ENCODE measurements at regions not wholly inside any gene's neighbourhood (a gene's known extent, or its start where the extent isn't known, plus 50 kb on each side); places are given as distances from the start of the nearest gene placed in this dataset.
"Not testable (repeated sequence)": the region's sequence is repeated elsewhere in the genome, so short reads cannot be mapped to it uniquely, and the experiment has no call there.

DNA sequence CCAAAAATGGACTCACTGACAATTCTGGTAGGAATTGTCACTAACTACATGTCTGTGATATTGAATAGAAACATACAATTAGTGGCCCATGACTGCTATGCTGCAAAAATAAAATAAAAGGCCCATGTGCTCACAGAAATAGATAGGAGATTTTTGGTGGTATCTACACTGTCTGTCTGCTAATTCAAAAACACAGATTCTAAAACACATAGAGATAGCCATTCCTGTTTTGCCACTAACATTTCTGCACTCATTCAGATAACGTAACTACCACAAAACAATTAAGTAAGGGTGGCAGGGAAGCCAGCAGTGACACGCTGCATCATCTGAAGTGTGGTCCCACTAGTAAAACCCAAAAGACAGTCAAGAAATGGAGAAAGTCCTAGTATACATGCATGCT, 202.2 kb upstream of the NFIA start:
- no peak for DNase-seq

- DNase-seq: no peak
Observed at GRCh38 chr1:60878323-60878722, 204.0 kb upstream of the NFIA start.

DNA sequence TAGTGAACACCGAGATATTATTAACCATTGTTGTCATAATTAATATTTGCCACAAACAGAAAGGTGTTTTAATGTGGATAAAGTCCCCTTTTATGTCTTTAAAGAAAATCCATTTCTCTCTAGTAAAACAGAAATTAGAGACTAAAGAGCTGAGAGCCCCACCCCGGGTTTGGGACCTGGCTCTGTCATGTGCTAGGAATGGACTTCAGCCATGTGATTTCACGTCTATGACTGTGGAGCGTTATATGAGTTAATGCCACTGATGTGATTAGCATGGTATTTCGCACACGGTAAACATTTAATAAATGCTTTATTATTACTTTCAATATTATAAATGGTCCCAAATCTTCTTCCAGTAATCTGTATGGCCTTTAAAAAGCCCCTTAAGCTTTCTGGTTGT, 205.0 kb upstream of the NFIA start:
- no peak for DNase-seq

DNA sequence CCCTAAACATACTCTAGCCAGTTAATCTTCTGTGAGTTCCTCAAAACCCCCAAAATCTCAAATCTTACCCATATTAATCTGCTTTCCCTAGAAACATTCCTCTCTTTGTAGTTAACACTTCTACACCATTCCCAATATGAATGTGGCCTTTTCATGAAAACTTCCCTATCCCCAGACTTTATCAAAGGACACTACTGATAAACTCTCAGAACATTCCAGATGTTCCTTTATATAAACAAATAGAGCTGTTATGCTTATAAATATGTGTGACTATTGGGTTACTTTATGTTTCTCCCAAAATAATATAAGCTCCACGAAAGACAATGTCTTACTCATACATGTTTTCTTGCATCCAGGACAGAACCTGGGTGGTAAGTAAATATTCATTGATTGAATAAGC, 205.4 kb upstream of the NFIA start:
- no peak for DNase-seq

DNA sequence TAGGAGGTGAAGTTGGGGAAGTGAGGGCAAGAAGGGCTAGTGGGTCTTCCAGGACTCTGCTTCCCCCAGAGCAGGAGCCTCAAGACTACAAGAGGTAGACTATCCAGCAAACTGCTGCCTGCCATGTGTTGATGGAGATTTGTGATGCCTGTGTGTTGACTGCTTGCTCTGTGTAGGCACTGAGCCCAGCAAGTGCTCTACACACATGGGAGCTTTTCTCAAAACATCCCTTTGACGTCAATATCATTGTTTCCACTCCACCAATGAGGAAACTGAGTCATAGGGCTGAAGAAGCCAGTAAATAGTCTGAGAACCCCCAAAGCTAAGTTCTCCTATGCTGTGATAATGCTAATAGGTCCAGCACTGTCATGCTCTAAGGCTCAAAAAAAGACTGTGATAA, 207.2 kb upstream of the NFIA start:
- no peak for DNase-seq

DNA sequence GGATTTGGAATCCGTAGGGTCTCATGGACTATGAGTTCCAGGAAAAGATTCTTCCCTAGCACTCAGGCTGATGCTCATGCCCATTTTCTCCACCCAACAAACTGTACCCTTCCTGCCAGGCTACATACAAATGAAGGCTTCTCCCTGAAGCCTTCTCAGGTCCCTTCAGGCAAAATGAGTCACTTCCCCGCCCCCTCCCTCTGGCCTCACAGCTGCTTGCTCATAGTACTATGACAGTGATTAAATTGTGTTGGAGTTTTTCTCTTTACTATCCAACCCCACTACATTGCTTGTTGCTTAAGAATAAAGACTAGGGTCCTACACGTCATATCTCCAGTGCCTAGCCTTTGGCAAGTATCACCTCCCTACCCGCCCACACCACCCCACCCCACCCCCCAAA, 207.6 kb upstream of the NFIA start:
- no peak for DNase-seq

- not testable (repeated sequence) for DNase-seq
Observed at GRCh38 chr1:60873396-60873795, 209.0 kb upstream of the NFIA start.

DNA sequence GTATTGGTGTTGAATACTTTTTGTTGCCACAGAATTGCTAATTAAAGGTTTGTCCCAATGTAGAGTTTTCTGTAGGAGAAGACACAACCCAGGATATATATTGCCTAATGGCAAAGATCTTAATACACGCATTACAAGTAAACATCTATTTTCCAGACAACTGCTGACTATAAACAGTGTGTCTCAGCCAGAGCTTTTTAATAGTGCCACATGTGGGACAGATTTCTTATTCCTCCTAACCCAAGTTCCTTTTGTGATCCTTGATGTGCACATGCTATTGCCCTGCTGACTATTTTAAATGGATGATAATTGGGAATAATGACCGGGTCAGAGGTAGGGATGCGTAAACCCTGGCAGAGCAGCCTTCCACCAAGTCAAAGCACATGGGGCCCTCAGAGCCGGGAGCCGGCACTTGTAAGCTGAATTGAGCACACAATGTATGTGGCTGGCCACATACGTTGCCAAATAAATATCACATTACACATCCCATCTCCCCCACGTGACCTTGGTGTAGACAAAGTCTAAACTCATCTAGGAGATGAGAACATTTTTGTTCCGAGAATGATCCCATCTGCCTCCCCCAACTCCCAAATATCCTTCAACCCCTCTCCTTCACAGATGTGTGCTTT, 209.8 kb upstream of the NFIA start:
- no peak for DNase-seq

GRCh38 chr1:60870269-60870865, 212.0 kb upstream of the NFIA start:
- no peak for DNase-seq

- no peak for DNase-seq
Observed at GRCh38 chr1:60868901-60869663, 213.3 kb upstream of the NFIA start.

DNA sequence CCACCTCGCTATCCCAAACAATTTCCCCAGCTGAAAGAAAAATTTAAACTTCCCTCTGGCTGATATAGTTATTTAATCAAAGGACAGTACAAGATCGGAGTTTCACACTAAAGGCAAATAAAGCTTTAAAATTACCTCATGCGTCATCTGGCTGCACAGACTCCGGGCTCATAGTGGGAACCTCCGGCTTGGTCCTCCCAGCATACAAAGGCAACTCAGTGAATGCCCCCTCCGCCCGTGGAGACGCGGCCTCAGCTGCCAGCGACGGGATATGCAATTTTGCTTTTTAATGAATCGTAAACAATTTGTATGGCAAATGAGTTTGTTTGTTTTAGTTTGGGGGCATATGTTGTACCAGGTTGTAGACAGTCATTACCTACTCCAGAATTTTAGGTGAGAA, 214.6 kb upstream of the NFIA start:
- DNase-seq: no peak

DNA sequence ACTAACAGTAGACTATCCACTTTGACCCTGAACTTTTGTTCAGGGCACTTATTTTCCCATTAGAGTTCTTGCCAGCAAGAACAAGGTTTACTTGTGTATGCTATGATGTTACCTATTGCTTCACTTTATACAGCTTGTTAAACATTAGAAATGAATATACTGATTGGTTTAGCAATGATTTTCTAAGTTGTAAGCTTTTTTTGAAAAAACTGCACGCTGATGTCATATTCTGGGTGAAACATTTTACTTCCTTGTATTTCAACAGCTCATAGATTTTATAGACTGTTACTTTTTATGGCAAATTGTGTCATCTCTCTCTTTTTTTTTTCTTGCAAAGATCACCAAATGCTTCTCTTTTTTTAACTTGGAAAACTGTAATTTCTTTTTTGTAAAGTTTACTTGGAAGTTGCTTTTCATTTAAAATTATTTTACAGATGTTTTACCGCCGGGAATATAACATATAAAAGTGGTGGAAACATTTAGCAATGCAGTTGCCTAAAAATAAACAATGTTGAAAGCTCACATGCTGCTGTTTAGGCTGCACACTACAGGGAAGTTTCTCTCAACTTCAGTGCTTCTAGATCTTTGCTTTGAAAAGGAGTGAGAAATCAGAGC, 215.3 kb upstream of the NFIA start:
- no peak for DNase-seq

GRCh38 chr1:60866226-60866900, 216.0 kb upstream of the NFIA start:
- DNase-seq: no peak

DNA sequence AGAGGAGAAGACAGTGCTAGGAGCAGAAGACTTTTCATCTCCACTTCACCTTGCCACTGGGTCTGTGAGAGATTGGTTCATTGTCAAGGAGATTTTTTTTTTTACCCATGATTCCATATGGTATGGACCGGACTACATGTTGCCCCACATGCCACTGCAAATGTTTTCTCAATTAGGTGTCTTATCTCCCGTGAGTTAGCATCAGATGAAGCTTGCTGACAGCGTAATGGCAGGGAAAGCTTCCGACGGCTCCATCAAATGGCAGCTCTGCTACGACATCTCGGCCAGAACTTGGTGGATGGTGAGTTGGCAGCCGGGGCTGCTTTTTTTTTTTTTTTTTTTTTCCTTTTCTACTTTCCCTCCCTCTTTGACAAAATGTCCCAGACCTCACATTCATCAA, 217.2 kb upstream of the NFIA start:
- DNase-seq: no peak

DNA sequence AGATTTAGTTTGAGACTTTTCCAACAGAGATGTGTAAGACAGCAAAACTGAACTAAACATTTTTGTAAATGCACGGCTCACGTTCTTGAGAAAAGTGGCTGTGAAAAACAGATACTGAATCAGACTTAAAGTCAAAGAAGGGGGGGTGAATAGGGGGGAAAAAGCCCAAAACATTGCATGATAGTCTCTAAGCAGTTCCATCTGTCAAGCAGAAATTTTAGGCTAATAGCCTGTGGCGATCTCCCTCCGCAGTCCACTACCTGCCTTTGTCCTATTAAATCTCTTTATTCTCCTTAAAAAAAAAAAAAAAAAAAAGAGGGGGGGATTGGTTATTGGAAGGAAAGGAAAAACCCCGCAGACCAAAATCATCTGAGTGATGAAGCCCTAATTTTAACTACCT, 217.6 kb upstream of the NFIA start:
- no peak for DNase-seq

- no peak for DNase-seq
Observed at GRCh38 chr1:60863131-60863530, 219.2 kb upstream of the NFIA start.

GRCh38 chr1:60861961-60862567, 220.3 kb upstream of the NFIA start:
- no peak for DNase-seq

GRCh38 chr1:60859111-60859510, 223.2 kb upstream of the NFIA start:
- no peak for DNase-seq

DNA sequence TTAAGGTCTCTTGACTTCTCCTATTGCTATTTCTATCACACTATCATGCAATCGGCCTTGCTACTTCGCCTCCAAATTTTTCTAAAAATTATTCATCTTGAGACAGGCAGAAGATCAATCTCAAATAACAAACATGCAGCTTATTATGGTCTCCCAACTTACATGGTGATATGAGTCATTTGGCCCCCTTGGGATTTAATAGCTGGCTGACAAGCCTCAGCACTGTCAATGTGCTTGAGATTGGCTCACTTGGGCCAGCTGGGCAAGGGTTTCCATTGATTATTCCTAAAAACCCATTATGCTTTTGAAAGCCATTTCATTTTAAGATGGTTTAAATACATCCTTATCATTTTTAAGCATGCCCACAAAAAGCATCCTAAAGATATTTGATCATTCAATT, 224.5 kb upstream of the NFIA start:
- DNase-seq: no peak

DNA sequence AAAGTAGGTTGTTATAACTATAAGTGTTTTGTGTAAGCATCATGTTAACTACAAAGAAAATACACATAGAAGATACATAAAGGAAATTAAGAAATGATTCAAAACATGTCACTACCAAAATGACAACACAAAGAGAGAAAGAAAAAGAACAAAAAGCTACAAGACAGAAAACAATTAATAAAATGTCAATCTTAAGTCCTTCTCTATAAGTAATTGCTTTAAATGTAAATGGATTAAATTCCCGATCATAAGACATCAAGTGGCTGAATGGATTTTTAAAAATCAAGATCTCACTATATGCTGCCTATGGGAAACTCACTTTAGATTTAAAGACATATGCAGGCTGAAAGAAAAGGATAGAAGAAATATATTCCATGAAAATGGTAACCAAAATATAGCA, 232.3 kb upstream of the NFIA start:
- no peak for DNase-seq

DNA sequence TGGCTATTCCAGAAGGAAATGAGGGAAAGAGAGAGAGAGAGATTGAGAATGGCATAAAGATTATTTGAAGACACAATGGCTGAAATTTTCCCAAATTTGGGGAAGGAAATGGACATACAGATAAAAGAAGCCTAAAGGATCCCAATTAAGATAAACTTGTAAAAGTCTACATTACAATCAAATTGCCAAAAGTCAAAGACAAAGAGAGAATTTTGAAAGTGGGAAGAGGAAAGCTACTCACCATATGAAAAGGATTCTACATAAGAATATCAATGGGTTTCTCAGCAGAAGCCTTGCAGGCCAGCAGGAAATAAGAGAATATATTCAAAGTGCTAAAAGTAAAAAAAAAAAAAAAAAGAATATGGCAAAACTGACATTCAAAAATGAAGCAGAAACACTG, 233.0 kb upstream of the NFIA start:
- no peak for DNase-seq

- DNase-seq: no peak
Observed at GRCh38 chr1:60848583-60849188, 233.7 kb upstream of the NFIA start.
